Astrocyte of the cerebellum (primary cell): ENCODE measurements at regions not wholly inside any gene's neighbourhood (a gene's known extent, or its start where the extent isn't known, plus 50 kb on each side); places are given as distances from the start of the nearest gene placed in this dataset.

Source experiments
- DNase-seq: peaks from one replicate; pipeline ENCODE4 v3.0.0-alpha.2; 2011; ENCODE audit warnings: low read depth
- H3K4me3 ChIP-seq: 2 replicates; pipeline ENCODE4 v1.5.1; 2011; ENCODE audit warnings: mild to moderate bottlenecking, low read depth, low read length, moderate library complexity
- CTCF ChIP-seq: IDR thresholded peaks from 2 replicates; pipeline ENCODE4 v1.5.1; 2012; ENCODE audit warnings: low read length, low read depth, moderate library complexity, mild to moderate bottlenecking; ENCODE audit errors: missing control alignments
- in situ Hi-C: cut with HindIII; loops from 2 replicates; pipeline ENCODE4 v1.10.0; 2017; ENCODE audit warnings: low sequenced_read_pairs

- in situ Hi-C loops: no loop called here
- no peak for DNase-seq
- H3K4me3 ChIP-seq: no peak overlapping the region
- no peak for TF ChIP-seq CTCF
These were observed 229.4 kb upstream of the MYO3A start for GRCh38 chr10:25704622-25705021.

GRCh38 chr10:25707572-25707971 lies 226.5 kb upstream of the MYO3A start:
- in situ Hi-C loops: no loop called here
- TF ChIP-seq CTCF: no peak
- no peak for DNase-seq
- no peak overlapping the region for H3K4me3 ChIP-seq

GRCh38 chr10:25707976-25708671 lies 225.9 kb upstream of the MYO3A start:
- in situ Hi-C loops: no loop called here
- H3K4me3 ChIP-seq: no peak overlapping the region
- DNase-seq: no peak
- no peak for TF ChIP-seq CTCF

- in situ Hi-C loops: no loop called here
- no peak for DNase-seq
- H3K4me3 ChIP-seq: no peak overlapping the region
- TF ChIP-seq CTCF: no peak
These were observed 220.2 kb upstream of the MYO3A start for GRCh38 chr10:25713894-25714240.

GRCh38 chr10:25724241-25724640 lies 209.8 kb upstream of the MYO3A start:
- H3K4me3 ChIP-seq: no peak overlapping the region
- in situ Hi-C loops: no loop called here
- TF ChIP-seq CTCF: no peak
- no peak for DNase-seq

GRCh38 chr10:25725917-25726716 lies 207.9 kb upstream of the MYO3A start:
- in situ Hi-C loops: no loop called here
- peak; percentile 77 for TF ChIP-seq CTCF
- H3K4me3 ChIP-seq: no peak overlapping the region
- DNase-seq: peak; percentile 39
